Natural killer cell (primary cell): ENCODE measurements at regions not wholly inside any gene's neighbourhood (a gene's known extent, or its start where the extent isn't known, plus 50 kb on each side); places are given as distances from the start of the nearest gene placed in this dataset.

ENCODE experiments used
- ATAC-seq, 3 donors: fragments of 150-1000 bp in 2 of 3; fragments of 200-7000 bp in 1 of 3; cut with Tn5 transposase; 1 replicate in 1 of 3; 2 replicates in 2 of 3; pipeline ENCODE4 v1.10.0; 2021; ENCODE audit warnings: mild to moderate bottlenecking in 2 of 3, moderate library complexity in 2 of 3
- DNase-seq, 2 donors: peaks; one replicate each; pipeline versions ENCODE4 v3.0.0 to v3.0.0-alpha.2; 2013 to 2021; ENCODE audit warnings: mixed read lengths in 1 of 2
- H3K27ac ChIP-seq: one replicate; pipeline ENCODE4 v1.5.1; 2013; ENCODE audit warnings: mild to moderate bottlenecking, low read length
- H3K27me3 ChIP-seq: one replicate; pipeline ENCODE4 v1.6.1; 2013; ENCODE audit warnings: low read length; ENCODE audit not compliant: control insufficient read depth, insufficient read depth
- H3K36me3 ChIP-seq: one replicate; pipeline ENCODE4 v1.6.1; 2013; ENCODE audit warnings: low read length; ENCODE audit not compliant: control insufficient read depth, insufficient read depth
- H3K4me1 ChIP-seq: one replicate; pipeline ENCODE4 v1.6.1; 2013; ENCODE audit warnings: low read length; ENCODE audit not compliant: control insufficient read depth, insufficient read depth
- H3K4me3 ChIP-seq: one replicate; pipeline ENCODE4 v1.5.1; 2013; ENCODE audit warnings: low read length
- H3K9me3 ChIP-seq: one replicate; pipeline ENCODE4 v1.6.1; 2013; ENCODE audit warnings: low read length; ENCODE audit not compliant: control insufficient read depth, insufficient read depth
- H3K27ac Mint-ChIP-seq, 2 donors: one replicate each; pipeline ENCODE4 v1.8.0; 2022; ENCODE audit warnings: mild to moderate bottlenecking in 2 of 2, mixed read lengths in 2 of 2, moderate library complexity in 1 of 2
- H3K27me3 Mint-ChIP-seq, 2 donors: one replicate each; pipeline ENCODE4 v1.8.0; 2022; ENCODE audit warnings: low read depth in 2 of 2, mixed read lengths in 2 of 2
- H3K36me3 Mint-ChIP-seq: one replicate; pipeline ENCODE4 v1.8.0; 2022; ENCODE audit warnings: mixed read lengths
- H3K4me1 Mint-ChIP-seq, 2 donors: one replicate each; pipeline ENCODE4 v1.8.0; 2022; ENCODE audit warnings: mixed read lengths in 2 of 2
- H3K4me3 Mint-ChIP-seq: one replicate; pipeline ENCODE4 v1.8.0; 2022; ENCODE audit warnings: mild to moderate bottlenecking, moderate library complexity, mixed read lengths
- H3K9me3 Mint-ChIP-seq, 2 donors: one replicate each; pipeline ENCODE4 v1.8.0; 2022; ENCODE audit warnings: mixed read lengths in 2 of 2
- CTCF ChIP-seq: fragments of 200-600 bp; IDR thresholded peaks from one replicate; pipeline ENCODE4 v1.8.0; 2022; ENCODE audit warnings: antibody characterized with exemption
- WGBS: methylation state at CpG from one replicate; pipeline ENCODE4 v1.1.7; 2013; ENCODE audit warnings: missing lambda C conversion rate; ENCODE audit not compliant: insufficient coverage; 5-methylcytosine and 5-hydroxymethylcytosine counted together
- intact Hi-C: fragments of 100-400 bp; cut with micrococcal nuclease; formaldehyde crosslinking; loops from one replicate; pipeline ENCODE4 v1.14.2; 2022

GRCh38 chr12:61880186-61880585, 380.0 kb upstream of the USP15 start:
- Mint-ChIP-seq H3K27me3 (no peaks in the 10 kb centered on the region), H3K4me3 (no peak overlapping the region), H3K27ac (no peak overlapping the region), H3K36me3 (no peaks in the 10 kb centered on the region), H3K9me3 (no peaks in the 10 kb centered on the region), H3K4me1 (no peaks in the 10 kb centered on the region)
- no peak for ATAC-seq
- Histone ChIP-seq H3K4me1 (no peaks in the 10 kb centered on the region), H3K9me3 (no peaks in the 10 kb centered on the region), H3K4me3 (no peak overlapping the region), H3K27ac (no peak overlapping the region), H3K27me3 (no peaks in the 10 kb centered on the region), H3K36me3 (no peaks in the 10 kb centered on the region)
- intact Hi-C loops = no loop called here
- DNase-seq = no peak
- TF ChIP-seq CTCF = no peak
- WGBS = 83% methylated on average over 7 of the region's 7 CpGs

- no peak for TF ChIP-seq CTCF
- Histone ChIP-seq H3K27me3 (no peaks in the 10 kb centered on the region), H3K4me3 (no peak overlapping the region), H3K27ac (no peak overlapping the region), H3K4me1 (no peaks in the 10 kb centered on the region), H3K9me3 (no peaks in the 10 kb centered on the region), H3K36me3 (no peaks in the 10 kb centered on the region)
- ATAC-seq (no peak), DNase-seq (no peak)
- H3K9me3 Mint-ChIP-seq = peaks cover 6 to 14% of the 10 kb centered on the region in 2 donors
- no peaks in the 10 kb centered on the region for H3K4me1 Mint-ChIP-seq
- no peaks in the 10 kb centered on the region for H3K36me3 Mint-ChIP-seq
- intact Hi-C loops = no loop called here
- peaks cover 0 to 3% of the 10 kb centered on the region in 2 donors for H3K27me3 Mint-ChIP-seq
- 65% methylated on average over 1 of the region's 1 CpG for WGBS
- H3K4me3 Mint-ChIP-seq = no peak overlapping the region
- no peak overlapping the region for H3K27ac Mint-ChIP-seq
Observed at GRCh38 chr12:61891632-61892031, 368.6 kb upstream of the USP15 start.

GRCh38 chr12:61894168-61894567, 366.0 kb upstream of the USP15 start:
- Mint-ChIP-seq H3K36me3 (no peaks in the 10 kb centered on the region), H3K4me3 (no peak overlapping the region), H3K9me3 (peaks cover 10 to 19% of the 10 kb centered on the region in 2 donors), H3K27ac (no peak overlapping the region), H3K4me1 (no peaks in the 10 kb centered on the region), H3K27me3 (peaks cover 0 to 3% of the 10 kb centered on the region in 2 donors)
- Histone ChIP-seq H3K4me1 (no peaks in the 10 kb centered on the region), H3K27ac (no peak overlapping the region), H3K27me3 (no peaks in the 10 kb centered on the region), H3K4me3 (no peak overlapping the region), H3K9me3 (peaks cover 5% of the 10 kb centered on the region), H3K36me3 (no peaks in the 10 kb centered on the region)
- DNase-seq (no peak), ATAC-seq (no peak)
- intact Hi-C loops = no loop called here
- TF ChIP-seq CTCF = no peak
- WGBS = no CpG with 5 or more reads among the region's 1 CpG

DNA sequence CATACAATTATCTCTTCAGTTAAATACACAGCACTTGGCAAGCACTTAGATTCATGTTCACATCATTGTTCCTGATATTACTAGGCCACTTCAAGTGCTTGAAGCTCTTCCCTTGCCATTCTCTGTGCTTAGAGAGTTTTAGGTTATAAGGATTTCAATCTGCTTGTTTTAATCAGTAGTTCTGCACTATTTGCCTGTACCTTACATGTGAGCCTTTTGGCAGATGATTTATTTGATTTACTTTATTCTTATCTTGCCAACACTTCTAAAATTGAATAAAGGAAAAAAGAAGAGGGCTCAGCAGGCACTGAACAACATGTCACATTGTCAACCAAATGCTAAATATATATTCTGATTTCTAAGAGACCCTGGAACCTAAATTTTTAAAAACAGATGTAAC, 363.8 kb upstream of the USP15 start:
- TF ChIP-seq CTCF = no peak
- intact Hi-C loops = no loop called here
- Histone ChIP-seq H3K4me3 (no peak overlapping the region), H3K9me3 (peaks cover 5% of the 10 kb centered on the region), H3K27me3 (no peaks in the 10 kb centered on the region), H3K4me1 (no peaks in the 10 kb centered on the region), H3K36me3 (no peaks in the 10 kb centered on the region), H3K27ac (no peak overlapping the region)
- Mint-ChIP-seq H3K4me3 (no peak overlapping the region), H3K27me3 (no peaks in the 10 kb centered on the region), H3K36me3 (no peaks in the 10 kb centered on the region), H3K9me3 (peaks cover 11 to 21% of the 10 kb centered on the region in 2 donors), H3K4me1 (no peaks in the 10 kb centered on the region), H3K27ac (no peak overlapping the region)
- no peak for ATAC-seq
- no peak for DNase-seq
